IMR-90 (cell line): ENCODE measurements at regions not wholly inside any gene's neighbourhood (a gene's known extent, or its start where the extent isn't known, plus 50 kb on each side); places are given as distances from the start of the nearest gene placed in this dataset.

Experiments
- CEBPB ChIP-seq: IDR thresholded peaks from 2 replicates; pipeline ENCODE4 v1.6.1; 2012; ENCODE audit warnings: low read depth, low read length, improper control_type of control experiment
- CHD1 ChIP-seq: IDR thresholded peaks from 2 replicates; pipeline ENCODE4 v1.6.1; 2012; ENCODE audit warnings: low read depth, low read length, improper control_type of control experiment
- CTCF ChIP-seq: conservative IDR thresholded peaks from 2 replicates; pipeline ENCODE4 v1.5.1; 2012; ENCODE audit warnings: mild to moderate bottlenecking, low read depth, low read length, improper control_type of control experiment
- FOS ChIP-seq: fragments of 150-350 bp; IDR thresholded peaks from 2 replicates; pipeline ENCODE4 v1.6.1; 2016; ENCODE audit warnings: low read depth, low read length
- MAFK ChIP-seq: IDR thresholded peaks from 2 replicates; pipeline ENCODE4 v1.6.1; 2012; ENCODE audit warnings: low read depth, low read length, improper control_type of control experiment
- MXI1 ChIP-seq: IDR thresholded peaks from 2 replicates; pipeline ENCODE4 v1.6.1; 2012; ENCODE audit warnings: low read depth, mild to moderate bottlenecking, low read length, moderate library complexity, borderline replicate concordance
- POLR2A ChIP-seq: IDR thresholded peaks from 2 replicates; pipeline ENCODE4 v1.6.1; 2012; ENCODE audit warnings: mild to moderate bottlenecking, low read depth, low read length
- RAD21 ChIP-seq: IDR thresholded peaks from 2 replicates; pipeline ENCODE4 v1.6.1; 2012; ENCODE audit warnings: low read length, improper control_type of control experiment
- RCOR1 ChIP-seq: IDR thresholded peaks from 2 replicates; pipeline ENCODE4 v1.6.1; 2012; ENCODE audit warnings: mild to moderate bottlenecking, low read length, improper control_type of control experiment; ENCODE audit not compliant: insufficient replicate concordance
- RFX5 ChIP-seq: IDR thresholded peaks from 2 replicates; pipeline ENCODE4 v1.8.0; 2012; ENCODE audit warnings: low read depth, mild to moderate bottlenecking, low read length, moderate library complexity
- SMC3 ChIP-seq: fragments of 150-350 bp; IDR thresholded peaks from 2 replicates; pipeline ENCODE4 v1.6.1; 2016; ENCODE audit warnings: low read depth, mild to moderate bottlenecking, antibody characterized with exemption, low read length, moderate library complexity
- USF2 ChIP-seq: fragments of 150-350 bp; IDR thresholded peaks from 2 replicates; pipeline ENCODE4 v1.6.1; 2017; ENCODE audit warnings: mild to moderate bottlenecking, antibody characterized with exemption, low read length, low read depth
- TF ChIP-seq, protein P1 (sequence below): fragments of 150-350 bp; IDR thresholded peaks from 2 replicates; pipeline ENCODE4 v1.6.1; 2016; ENCODE audit warnings: low read depth, mild to moderate bottlenecking, low read length, moderate library complexity, borderline replicate concordance

- TF ChIP-seq CTCF (no peak), POLR2A (no peak), MAFK (no peak), SMC3 (no peak), CEBPB (no peak), RAD21 (no peak), MXI1 (no peak), CHD1 (no peak), RFX5 (no peak), FOS (no peak), RCOR1 (no peak), USF2 (no peak)
- TF ChIP-seq, protein P1, sequence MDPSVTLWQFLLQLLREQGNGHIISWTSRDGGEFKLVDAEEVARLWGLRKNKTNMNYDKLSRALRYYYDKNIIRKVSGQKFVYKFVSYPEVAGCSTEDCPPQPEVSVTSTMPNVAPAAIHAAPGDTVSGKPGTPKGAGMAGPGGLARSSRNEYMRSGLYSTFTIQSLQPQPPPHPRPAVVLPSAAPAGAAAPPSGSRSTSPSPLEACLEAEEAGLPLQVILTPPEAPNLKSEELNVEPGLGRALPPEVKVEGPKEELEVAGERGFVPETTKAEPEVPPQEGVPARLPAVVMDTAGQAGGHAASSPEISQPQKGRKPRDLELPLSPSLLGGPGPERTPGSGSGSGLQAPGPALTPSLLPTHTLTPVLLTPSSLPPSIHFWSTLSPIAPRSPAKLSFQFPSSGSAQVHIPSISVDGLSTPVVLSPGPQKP: no peak
These were observed 179.8 kb downstream of the RBM26 start for GRCh38 chr13:79226250-79226649.
